ENCODE measurements at regions not wholly inside any gene's neighbourhood (a gene's known extent, or its start where the extent isn't known, plus 50 kb on each side); places are given as distances from the start of the nearest gene placed in this dataset.

DNA sequence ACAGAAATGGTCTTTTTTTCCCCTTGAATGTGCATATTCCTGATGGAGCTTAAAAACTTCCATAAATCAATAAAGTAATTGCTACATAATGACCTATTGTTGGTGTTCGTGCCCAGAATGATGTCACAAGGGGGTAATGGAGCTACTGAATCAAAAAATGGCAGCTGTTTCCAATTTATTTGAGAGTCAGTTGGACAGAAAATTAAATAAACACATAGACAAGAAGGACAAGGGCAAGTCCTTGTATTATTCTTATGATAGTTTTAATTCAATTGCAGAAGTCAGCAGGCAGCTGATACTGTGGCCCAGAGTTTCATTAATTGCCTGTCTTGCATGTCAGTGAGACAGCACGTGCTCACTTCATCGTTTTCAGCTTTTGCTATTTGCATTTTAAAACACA lies 473.5 kb downstream of the ETNK1 start:
- TF ChIP-seq, protein P1, sequence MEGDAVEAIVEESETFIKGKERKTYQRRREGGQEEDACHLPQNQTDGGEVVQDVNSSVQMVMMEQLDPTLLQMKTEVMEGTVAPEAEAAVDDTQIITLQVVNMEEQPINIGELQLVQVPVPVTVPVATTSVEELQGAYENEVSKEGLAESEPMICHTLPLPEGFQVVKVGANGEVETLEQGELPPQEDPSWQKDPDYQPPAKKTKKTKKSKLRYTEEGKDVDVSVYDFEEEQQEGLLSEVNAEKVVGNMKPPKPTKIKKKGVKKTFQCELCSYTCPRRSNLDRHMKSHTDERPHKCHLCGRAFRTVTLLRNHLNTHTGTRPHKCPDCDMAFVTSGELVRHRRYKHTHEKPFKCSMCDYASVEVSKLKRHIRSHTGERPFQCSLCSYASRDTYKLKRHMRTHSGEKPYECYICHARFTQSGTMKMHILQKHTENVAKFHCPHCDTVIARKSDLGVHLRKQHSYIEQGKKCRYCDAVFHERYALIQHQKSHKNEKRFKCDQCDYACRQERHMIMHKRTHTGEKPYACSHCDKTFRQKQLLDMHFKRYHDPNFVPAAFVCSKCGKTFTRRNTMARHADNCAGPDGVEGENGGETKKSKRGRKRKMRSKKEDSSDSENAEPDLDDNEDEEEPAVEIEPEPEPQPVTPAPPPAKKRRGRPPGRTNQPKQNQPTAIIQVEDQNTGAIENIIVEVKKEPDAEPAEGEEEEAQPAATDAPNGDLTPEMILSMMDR (optimal IDR thresholded peaks at IDR 0.05 in 1 of 3, IDR thresholded peaks at IDR 0.05 in 1 of 3, conservative IDR thresholded peaks at IDR 0.05 in 1 of 3; ENCODE audit: extremely low read depth in 1 of 3, insufficient read depth in 2 of 3, low read length in 3 of 3) = no peak
- TF ChIP-seq EZH2 (IDR thresholded peaks at IDR 0.05; ENCODE audit: low read length) = no peak

All from keratinocyte (primary cell).